BJ (cell line): ENCODE measurements at regions not wholly inside any gene's neighbourhood (a gene's known extent, or its start where the extent isn't known, plus 50 kb on each side); places are given as distances from the start of the nearest gene placed in this dataset.
A peak's percentile ranks its signal among the peaks of the same experiment; 100 is the strongest.

Experiments
- CTCF ChIA-PET: fragments of 350-600 bp; formaldehyde crosslinking; extraction: SDS; loops from one replicate; lab custom pipeline; 2021; ENCODE audit warnings: antibody characterized with exemption, inconsistent platforms; lab: Yijun Ruan, JAX
- POLR2A ChIA-PET: fragments of 300-600 bp; sonication (Branson Sonifier 250); formaldehyde crosslinking; extraction: SDS; loops from one replicate; lab custom pipeline; 2021; ENCODE audit warnings: antibody characterized with exemption; lab: Charles Lee
- DNase-seq: peaks from one replicate; pipeline ENCODE4 v3.0.0-alpha.2; 2011; ENCODE audit warnings: low read depth
- H3K27me3 ChIP-seq: 2 replicates; pipeline ENCODE4 v1.6.0; 2011; ENCODE audit warnings: low read length; ENCODE audit not compliant: control insufficient read depth, insufficient read depth
- H3K36me3 ChIP-seq: 2 replicates; pipeline ENCODE4 v1.5.1; 2011; ENCODE audit warnings: low read length; ENCODE audit not compliant: control insufficient read depth, insufficient read depth
- H3K4me3 ChIP-seq: 2 replicates; pipeline ENCODE4 v1.5.1; 2011; ENCODE audit warnings: low read depth, mild to moderate bottlenecking, control low read depth, low read length
- TF ChIP-seq, protein P1 (sequence below): IDR thresholded peaks from 2 replicates; pipeline ENCODE4 v1.5.1; 2011; ENCODE audit warnings: low read depth, mild to moderate bottlenecking, control low read depth, inconsistent platforms, low read length, moderate library complexity; ENCODE audit not compliant: insufficient read depth

DNA sequence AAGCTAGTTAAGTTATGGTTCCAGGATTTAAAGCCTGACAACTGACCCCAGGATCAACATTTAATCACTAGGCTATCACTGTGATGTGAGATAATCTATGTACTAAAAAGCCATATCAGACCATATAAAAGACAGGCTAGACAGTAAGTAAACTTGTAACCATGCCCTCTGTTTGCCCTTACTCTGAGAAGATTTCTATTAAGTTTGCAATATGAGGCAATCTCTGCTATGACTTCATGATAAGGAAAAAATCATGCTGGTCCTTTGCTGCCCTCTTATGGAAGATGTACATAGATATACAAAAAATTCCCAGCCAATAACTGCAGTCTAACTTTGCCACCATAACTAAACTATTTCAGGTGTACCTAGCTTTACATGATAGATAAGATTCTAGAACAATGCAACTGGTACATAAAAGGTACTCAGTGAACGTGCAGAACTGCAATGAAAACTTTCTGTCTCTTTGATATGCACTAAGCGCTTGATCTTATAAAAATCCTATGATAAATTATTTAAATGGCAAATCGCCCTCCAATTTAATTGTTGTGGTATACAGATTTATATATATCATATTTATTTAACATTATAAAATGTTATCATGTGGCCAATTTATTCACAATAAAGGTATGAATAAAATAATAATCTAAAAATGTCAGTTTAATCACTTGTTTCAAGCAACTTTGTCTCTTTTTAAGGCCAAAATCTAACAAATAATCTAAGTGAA, 70.5 kb downstream of the FAM217A start:
- H3K4me3 ChIP-seq: no peak overlapping the region
- DNase-seq: peak; percentile 77
- H3K27me3 ChIP-seq: no peaks in the 10 kb centered on the region
- CTCF ChIA-PET: interaction anchor here (0.6 to 2.9 kb wide), 16 partner anchors 9 to 845 kb away, joined by 3 to 13 read pairs (median 4); partner anchors contain the start of gene FAM50B
- TF ChIP-seq, protein P1, sequence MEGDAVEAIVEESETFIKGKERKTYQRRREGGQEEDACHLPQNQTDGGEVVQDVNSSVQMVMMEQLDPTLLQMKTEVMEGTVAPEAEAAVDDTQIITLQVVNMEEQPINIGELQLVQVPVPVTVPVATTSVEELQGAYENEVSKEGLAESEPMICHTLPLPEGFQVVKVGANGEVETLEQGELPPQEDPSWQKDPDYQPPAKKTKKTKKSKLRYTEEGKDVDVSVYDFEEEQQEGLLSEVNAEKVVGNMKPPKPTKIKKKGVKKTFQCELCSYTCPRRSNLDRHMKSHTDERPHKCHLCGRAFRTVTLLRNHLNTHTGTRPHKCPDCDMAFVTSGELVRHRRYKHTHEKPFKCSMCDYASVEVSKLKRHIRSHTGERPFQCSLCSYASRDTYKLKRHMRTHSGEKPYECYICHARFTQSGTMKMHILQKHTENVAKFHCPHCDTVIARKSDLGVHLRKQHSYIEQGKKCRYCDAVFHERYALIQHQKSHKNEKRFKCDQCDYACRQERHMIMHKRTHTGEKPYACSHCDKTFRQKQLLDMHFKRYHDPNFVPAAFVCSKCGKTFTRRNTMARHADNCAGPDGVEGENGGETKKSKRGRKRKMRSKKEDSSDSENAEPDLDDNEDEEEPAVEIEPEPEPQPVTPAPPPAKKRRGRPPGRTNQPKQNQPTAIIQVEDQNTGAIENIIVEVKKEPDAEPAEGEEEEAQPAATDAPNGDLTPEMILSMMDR: peak; percentile 65
- POLR2A ChIA-PET: no interaction called here
- no peaks in the 10 kb centered on the region for H3K36me3 ChIP-seq

DNA sequence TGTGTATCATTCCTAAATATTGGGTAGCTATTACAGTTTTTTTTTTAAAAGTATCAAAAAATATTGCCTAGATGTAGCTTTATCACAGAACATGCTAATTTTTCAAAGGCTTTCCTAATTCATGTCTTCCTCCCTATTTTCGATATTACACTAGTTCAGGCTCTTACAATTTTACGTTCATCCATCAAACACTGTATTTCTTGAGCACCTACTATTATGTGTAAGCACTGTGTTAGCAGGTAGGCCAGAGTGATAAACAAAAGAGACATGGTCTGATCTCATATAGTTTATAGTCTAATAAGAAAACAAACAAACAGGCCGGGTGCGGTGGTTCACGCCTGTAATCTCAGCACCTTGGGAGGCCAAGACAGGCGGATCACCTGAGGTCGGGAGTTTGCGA, 69.5 kb downstream of the FAM217A start:
- TF ChIP-seq, protein P1: no peak
- no peak for DNase-seq
- H3K36me3 ChIP-seq: no peaks in the 10 kb centered on the region
- H3K4me3 ChIP-seq: no peak overlapping the region
- ChIA-PET CTCF (interaction anchor here (0.6 to 2.9 kb wide), 10 partner anchors 8 to 259 kb away, joined by 3 to 13 read pairs (median 3); no protein-coding TSS in a partner anchor), POLR2A (no interaction called here)
- no peaks in the 10 kb centered on the region for H3K27me3 ChIP-seq

DNA sequence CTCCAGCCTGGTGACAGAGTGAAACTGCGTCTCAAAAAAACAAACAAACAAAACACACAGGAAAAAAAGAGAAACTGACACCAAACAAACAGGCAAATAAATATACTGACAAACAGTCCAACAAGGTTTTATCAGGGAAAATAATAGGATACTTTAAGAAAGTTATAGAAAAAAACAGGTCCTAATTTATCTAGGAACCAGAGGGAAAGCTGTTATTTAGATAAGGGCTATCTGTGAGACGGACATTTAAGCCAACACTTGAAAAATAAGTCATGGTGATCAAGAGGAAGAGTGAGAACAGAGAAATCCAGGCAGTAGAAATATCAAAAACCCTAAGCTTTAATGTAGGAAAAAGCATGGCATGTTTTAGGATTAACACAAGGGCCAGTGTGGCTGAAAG, 68.9 kb downstream of the FAM217A start:
- no peak for DNase-seq
- POLR2A ChIA-PET: no interaction called here
- H3K36me3 ChIP-seq: no peaks in the 10 kb centered on the region
- no peaks in the 10 kb centered on the region for H3K27me3 ChIP-seq
- CTCF ChIA-PET: interaction anchor here (0.6 to 2.9 kb wide), 8 partner anchors 7 to 260 kb away, joined by 3 to 10 read pairs (median 3); no protein-coding TSS in a partner anchor
- TF ChIP-seq, protein P1: no peak
- H3K4me3 ChIP-seq: no peak overlapping the region

DNA sequence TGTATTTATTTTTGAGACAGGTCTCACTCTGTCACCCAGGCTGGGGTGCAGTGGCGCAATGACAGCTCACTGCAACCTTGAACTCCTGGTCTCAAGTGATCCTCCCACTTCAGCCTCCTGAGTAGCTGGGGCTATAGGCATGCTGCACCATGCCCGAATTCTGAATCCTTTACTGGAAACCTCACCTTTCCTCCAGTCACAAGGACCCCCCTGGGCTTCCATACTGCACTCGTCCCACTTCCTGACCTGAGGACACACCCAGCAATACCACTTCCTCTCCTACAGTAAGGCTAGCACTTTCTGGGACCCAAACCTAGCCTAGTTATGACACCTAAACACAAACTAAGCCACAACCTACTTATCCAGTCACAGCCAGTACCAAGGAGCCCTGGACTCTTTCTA, 68.2 kb downstream of the FAM217A start:
- ChIA-PET POLR2A (no interaction called here), CTCF (interaction anchor here (0.8 to 1.6 kb wide), 3 partner anchors 11 to 269 kb away, joined by 3 read pairs; no protein-coding TSS in a partner anchor)
- Histone ChIP-seq H3K36me3 (no peaks in the 10 kb centered on the region), H3K27me3 (no peaks in the 10 kb centered on the region), H3K4me3 (no peak overlapping the region)
- TF ChIP-seq, protein P1: no peak
- DNase-seq: no peak

DNA sequence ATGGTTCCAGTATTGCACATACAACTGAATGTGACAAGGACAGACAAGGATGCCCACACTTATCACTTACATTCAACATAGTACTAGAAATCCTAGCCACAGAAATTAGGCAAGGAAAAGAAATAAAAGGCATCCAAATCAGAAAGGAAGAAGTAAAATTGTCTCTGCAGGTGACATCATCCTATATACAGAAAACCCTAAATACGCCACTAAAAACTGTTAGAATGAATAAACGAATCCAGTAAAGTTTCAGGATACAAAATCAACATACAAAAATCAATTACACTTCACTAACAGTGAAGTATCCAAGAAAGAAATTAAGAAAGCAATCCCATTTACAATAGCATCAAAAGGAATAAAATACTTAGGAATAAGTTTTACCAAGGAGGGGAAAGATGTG, 66.1 kb downstream of the FAM217A start:
- DNase-seq: no peak
- no peak overlapping the region for H3K4me3 ChIP-seq
- no peaks in the 10 kb centered on the region for H3K36me3 ChIP-seq
- TF ChIP-seq, protein P1: no peak
- POLR2A ChIA-PET: no interaction called here
- H3K27me3 ChIP-seq: no peaks in the 10 kb centered on the region
- CTCF ChIA-PET: interaction anchor here (0.8 to 1.2 kb wide), 2 partner anchors 22 to 272 kb away, joined by 3 to 4 read pairs; no protein-coding TSS in a partner anchor
